ENCODE measurements at regions not wholly inside any gene's neighbourhood (a gene's known extent, or its start where the extent isn't known, plus 50 kb on each side); places are given as distances from the start of the nearest gene placed in this dataset.
"Not testable (repeated sequence)": the region's sequence is repeated elsewhere in the genome, so short reads cannot be mapped to it uniquely, and the experiment has no call there.

GRCh38 chr16:50448981-50449380, 80.2 kb upstream of the BRD7 start:
- DNase-seq, result no peak

DNA sequence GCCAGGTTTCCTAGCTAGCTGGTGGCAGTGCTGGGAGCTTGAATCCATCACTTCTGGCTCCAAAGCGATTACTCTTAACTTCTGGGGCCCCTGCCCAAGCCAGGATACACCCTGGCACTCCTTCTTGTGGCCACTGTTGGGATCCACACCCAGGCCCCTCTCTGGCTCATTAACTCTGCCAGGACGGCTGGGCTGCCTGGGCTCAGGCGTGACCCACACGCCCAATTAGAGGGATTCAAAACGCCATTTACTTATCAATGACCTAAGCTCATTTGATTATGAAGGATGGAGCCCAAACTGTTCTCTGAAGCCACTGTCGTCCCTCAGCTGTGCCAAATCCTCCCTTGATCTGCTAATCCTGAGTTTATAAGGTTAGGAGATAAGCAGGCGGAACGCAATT, 79.7 kb upstream of the BRD7 start:
- DNase-seq, result no peak

DNA sequence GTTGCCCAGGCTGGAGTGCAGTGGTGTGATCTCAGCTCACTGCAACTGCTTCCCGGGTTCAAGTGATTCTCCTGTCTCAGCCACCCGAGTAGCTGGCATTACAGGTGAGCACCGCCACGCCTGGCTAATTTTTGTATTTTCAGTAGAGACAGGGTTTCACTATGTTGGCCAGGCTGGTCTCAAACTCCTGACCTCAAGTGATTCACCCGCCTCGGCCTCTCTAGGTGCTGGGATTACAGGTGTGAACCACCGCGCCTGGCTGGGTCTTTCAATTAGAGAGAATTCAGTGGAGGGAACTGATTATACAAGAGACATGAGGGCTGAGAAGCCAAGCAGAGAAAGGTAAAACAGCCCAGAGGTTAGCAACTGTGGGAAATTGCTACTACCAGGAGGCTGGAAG, 78.6 kb upstream of the BRD7 start:
- not testable (repeated sequence) for DNase-seq

GRCh38 chr16:50446861-50447260, 78.1 kb upstream of the BRD7 start:
- DNase-seq, result no peak

GRCh38 chr16:50445621-50446555, 77.1 kb upstream of the BRD7 start:
- DNase-seq, result no peak

DNA sequence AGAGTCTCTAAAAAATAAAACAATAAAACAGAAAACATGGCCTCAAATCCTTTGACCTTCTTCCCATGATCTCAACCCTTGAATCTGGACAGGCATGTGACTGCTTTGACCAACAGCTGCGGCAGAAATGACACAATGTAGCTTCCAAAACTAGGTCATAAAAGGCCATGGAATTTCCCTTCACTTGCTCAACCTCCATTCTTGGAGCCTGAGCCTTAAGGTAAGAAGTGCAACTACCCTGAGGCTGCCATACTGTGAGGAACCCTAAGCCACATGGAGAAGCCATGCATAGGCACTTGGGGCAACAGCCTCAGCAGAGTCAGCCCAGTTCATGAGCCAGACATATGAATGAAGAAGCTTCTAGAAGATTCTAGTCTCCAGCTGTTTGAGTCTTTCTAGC, 75.7 kb upstream of the BRD7 start:
- DNase-seq, result no peak

DNA sequence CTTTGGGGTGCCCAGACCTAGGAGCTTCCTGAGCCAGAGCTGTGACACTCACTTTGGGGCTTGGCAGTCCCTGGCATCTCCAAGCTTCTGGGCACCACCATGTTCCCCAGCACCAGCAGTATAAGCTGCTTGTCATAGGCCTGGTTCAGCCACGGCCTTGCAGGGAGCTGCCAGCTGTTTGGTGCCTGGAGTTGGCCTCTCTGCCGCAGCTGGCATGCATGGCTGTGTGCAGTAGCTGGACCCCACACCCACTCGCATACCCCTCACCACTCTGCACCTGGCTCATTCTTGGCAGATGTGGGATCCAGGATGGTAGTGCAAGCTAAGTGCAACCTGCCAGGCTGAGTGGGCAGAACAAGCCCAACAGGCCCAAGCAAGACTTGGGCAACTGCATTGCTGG, 73.4 kb upstream of the BRD7 start:
- DNase-seq, result no peak

GRCh38 chr16:50441486-50442157, 72.8 kb upstream of the BRD7 start:
- no peak for DNase-seq

GRCh38 chr16:50440991-50441390, 72.2 kb upstream of the BRD7 start:
- no peak for DNase-seq

DNA sequence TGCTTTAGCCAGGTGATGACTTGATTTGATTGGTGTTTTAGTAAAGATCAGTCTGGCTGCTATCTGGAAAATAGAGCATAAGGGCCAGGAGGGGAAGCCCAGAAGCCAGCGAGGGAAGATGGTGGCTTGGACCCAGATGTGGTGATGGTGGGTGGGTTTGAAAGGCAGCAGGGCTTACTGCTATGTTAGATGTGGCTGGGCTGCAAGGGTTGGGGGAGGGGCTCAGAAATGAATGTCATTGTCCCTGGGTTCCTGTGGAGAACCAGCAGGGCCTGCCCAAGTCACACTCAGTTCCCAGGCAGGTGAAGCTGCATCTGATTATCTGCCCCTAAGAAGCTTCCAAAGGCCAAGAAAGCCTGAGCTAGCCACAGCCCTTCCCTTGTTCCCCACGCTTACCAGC, 71.7 kb upstream of the BRD7 start:
- DNase-seq, result no peak

- no peak for DNase-seq
Observed at GRCh38 chr16:50437769-50438437, 69.1 kb upstream of the BRD7 start.

DNA sequence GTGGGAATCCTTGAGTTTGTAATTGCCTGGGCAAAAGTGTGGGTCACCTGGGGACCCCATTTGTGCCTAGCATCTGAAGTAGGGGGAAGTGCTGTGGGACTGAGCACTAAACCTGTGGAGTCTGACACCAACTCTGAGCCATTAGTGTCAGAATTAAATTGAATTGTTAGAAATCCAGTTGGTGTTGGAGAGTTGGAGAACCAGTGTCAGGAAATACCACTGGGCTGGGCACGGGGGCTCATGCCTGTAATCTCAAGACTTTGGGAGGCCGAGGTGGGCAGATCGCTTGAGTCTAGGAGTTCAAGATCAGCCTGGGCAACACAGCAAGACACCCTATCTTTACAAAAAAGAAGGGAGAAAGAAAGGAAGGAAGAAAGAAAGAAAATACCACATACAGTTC, 67.5 kb upstream of the BRD7 start:
- DNase-seq, result no peak

- no peak for DNase-seq
Observed at GRCh38 chr16:50434872-50435478, 66.2 kb upstream of the BRD7 start.

- DNase-seq, result no peak
Observed at GRCh38 chr16:50430076-50430475, 61.3 kb upstream of the BRD7 start.

GRCh38 chr16:50428742-50429141, 60.0 kb upstream of the BRD7 start:
- DNase-seq, result no peak

DNA sequence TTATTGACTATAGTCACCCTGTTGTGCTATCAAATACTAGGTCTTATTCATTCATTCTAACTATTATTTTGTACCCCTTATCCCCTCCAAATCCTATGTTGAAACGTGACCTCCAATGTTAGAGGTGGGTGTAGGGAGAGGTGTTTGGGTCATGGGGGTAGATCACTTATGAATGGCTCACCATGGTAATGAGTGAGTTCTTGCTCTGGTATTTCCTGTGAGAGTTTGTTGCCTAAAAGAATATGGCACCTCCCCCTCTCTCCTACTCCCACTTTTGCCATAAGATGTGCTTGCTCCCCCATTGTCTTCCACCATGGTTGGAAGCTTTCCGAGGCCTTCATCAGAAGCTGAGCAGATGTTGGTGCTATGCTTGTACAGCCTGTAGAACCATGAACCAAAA, 59.3 kb upstream of the BRD7 start:
- no peak for DNase-seq

DNA sequence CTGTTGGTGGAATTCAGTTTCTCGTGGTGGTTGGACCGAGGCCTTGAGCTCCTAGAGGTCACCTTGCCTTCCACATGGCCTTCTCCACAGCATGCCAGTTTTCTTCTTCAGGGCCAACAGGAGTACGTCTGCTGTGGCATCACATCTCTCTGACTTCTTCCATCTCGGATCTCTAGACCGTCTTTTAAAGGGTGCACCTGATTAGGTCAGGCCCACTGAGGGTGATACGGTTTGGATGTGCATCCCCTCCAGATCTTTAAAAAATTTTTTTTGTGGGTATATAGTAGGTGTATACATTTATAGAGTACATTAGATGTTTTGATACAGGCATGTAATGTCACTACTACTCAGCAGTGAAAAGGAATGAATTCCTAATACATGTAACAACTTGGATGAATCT, 58.3 kb upstream of the BRD7 start:
- no peak for DNase-seq

- no peak for DNase-seq
Observed at GRCh38 chr16:50425648-50426047, 56.9 kb upstream of the BRD7 start.

DNA sequence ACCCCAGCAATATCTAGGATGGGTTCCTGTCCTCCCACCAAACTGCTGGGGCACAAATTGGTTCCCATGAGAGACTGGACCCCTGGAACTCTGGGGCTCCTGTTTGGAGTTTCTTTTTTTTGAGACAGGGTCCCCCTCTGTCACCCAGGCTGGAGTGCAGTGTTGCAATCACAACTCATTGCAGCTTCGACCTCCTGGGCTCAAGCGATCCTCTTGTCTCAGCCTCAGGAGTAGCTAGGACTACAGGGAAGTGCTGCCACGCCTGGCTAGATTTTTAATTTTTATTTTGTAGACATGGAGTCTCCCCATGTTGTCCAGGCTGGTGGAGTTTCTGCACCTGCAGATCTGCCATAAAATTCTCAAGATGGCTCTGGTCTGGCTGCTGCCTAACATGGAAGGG, 56.3 kb upstream of the BRD7 start:
- no peak for DNase-seq

DNA sequence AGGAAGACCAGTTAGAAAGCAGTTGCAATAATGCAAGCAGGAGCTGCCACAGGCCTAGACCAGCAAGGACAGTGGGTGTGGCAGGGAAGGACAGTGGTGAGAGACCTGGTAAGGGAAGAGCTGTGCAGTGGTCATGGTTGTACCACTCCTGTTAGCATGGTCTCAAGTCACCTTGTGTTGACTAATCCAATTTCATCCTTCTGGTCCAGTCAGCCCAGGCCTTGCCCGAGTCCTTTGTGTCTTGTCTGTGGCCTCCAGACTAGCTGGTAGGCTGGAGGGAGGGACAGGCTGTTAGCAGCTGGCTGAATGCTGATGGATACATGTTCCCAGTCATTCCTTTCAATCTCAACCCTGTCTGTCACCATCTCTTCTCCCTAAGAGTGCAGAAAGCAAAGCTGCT, 54.1 kb upstream of the BRD7 start:
- DNase-seq, result no peak

DNA sequence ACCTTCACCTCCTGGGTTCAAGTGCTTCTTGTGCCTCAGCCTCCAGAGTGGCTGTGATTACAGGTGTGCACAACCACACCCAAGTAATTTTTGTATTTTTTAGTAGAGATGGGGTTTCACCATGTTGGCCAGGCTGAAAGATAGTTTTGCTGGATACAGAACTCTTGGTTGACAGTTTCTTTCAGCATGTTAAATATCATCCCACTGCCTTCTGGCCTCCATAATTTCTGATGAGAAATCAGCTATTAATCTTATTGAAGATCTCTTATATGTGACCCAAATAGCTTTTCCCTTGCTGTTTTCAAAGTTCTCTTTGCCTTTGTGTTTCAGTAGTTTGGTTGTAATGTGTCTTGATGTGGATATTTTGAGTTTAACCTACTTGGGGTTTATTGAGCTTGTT, 50.3 kb upstream of the BRD7 start:
- no peak for DNase-seq
